ENCODE measurements at regions not wholly inside any gene's neighbourhood (a gene's known extent, or its start where the extent isn't known, plus 50 kb on each side); places are given as distances from the start of the nearest gene placed in this dataset.
"Not testable (repeated sequence)": the region's sequence is repeated elsewhere in the genome, so short reads cannot be mapped to it uniquely, and the experiment has no call there.

GRCh38 chr4:107562316-107562715 lies 157.7 kb downstream of the PAPSS1 start:
- peak; percentile 84 for DNase-seq (ENCODE audit: low spot score)

- DNase-seq (ENCODE audit: low spot score): no peak
Measured at GRCh38 chr4:107561481-107561880, 158.6 kb downstream of the PAPSS1 start.

GRCh38 chr4:107559653-107560052 lies 160.4 kb downstream of the PAPSS1 start:
- no peak for DNase-seq (ENCODE audit: low spot score)

GRCh38 chr4:107552306-107552705 lies 167.7 kb downstream of the PAPSS1 start:
- no peak for DNase-seq (ENCODE audit: low spot score)

DNA sequence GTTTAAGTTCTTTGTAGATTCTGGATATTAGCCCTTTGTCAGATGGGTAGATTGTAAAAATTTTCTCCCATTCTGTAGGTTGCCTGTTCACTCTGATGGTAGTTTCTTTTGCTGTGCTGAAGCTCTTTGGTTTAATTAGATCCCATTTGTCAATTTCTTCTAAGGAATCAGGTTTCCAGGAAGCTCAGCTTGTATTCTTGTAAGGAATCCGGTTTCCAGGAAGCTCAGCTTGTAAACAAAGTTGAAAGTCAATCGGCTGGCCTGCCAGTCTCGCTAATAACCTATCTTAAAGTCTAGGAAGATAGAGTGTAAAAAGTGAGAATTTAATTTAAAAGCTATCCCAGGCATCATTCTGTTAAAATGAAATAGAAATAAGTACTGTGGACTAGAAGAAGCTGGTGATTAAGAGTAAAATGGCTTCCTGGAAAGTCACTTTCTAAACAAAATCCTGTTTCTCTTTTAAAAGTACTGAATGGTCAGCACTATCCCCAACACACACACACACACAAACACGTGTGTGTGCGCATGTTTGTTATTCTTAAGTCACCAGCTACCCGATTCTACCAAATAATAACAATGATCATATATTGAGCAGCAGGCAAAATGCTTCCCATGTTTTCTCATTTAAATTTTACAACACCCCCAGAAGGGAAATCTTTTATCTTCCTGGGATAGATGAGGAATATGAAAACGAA lies 171.7 kb downstream of the PAPSS1 start:
- no peak for DNase-seq (ENCODE audit: low spot score)

- DNase-seq (ENCODE audit: low spot score): no peak
Measured at GRCh38 chr4:107546638-107547037, 173.4 kb downstream of the PAPSS1 start.

DNA sequence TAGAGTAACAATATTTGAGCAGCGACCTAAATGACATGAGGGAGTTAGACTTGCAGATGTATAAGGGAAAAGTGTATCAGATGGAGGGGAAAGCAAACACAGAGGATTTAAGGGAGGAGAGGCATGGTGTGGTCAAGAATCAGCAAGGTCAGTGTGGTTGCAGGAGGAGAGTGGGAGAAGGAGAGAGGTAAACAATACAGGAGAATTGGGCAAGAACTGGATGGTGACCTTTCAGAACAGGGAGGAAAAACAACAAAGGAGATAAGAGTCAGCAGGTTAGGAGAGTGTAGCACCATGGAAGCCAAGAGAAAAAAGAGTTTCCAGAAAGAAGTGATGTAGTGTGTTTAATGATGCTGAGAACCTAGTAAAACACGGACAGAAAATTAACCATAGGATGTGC lies 178.5 kb downstream of the PAPSS1 start:
- DNase-seq (ENCODE audit: low spot score): no peak

GRCh38 chr4:107531927-107532326 lies 188.1 kb downstream of the PAPSS1 start:
- DNase-seq (ENCODE audit: low spot score): no peak

- DNase-seq (ENCODE audit: low spot score): no peak
Measured at GRCh38 chr4:107520368-107520767, 199.7 kb downstream of the PAPSS1 start.

GRCh38 chr4:107519053-107519452 lies 201.0 kb downstream of the PAPSS1 start:
- peak; percentile 76 for DNase-seq (ENCODE audit: low spot score)

DNA sequence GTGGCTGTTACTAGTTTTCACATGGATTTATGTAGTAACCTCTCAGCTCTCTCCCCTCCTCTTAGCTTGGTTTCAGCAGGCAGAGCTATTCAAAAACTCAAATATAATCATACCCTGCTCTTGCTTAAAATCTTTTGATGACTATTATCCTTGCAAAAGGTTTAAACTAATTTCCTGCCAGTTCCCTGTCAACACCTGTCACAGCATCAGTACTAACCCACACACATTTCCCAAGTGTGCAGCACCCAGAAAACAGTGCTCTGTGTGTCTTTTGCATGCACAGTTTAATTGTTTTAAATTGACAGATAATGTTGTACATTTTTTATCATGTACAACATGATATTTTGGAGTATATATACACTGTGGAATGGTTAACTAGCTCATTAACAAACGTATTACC lies 202.0 kb downstream of the PAPSS1 start:
- DNase-seq (ENCODE audit: low spot score): no peak

GRCh38 chr4:107512549-107512948 lies 207.5 kb downstream of the PAPSS1 start:
- DNase-seq (ENCODE audit: low spot score): peak; percentile 61

- no peak for DNase-seq (ENCODE audit: low spot score)
Measured at GRCh38 chr4:107509615-107510014, 210.4 kb downstream of the PAPSS1 start.

GRCh38 chr4:107500551-107500950 lies 219.5 kb downstream of the PAPSS1 start:
- no peak for DNase-seq (ENCODE audit: low spot score)

DNA sequence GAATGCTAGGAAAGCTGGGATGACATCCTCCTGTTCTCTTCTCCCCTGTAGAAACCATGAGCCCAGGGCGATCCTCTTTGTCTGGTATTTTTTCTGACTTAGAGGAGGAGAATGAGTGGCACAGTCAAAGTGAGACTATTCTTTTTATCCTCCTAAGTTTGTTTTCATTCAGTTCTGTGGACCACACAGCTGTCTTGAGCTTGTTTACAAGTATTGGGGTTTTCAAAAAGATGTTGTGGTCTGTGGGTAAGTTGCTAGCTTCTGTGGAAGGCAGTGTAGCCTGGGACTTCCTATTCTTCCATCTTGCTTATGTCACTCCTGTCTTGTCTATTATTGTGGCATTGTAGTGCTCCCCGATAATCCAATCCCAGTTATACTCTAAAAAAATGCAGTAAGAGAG lies 223.0 kb downstream of the PAPSS1 start:
- DNase-seq (ENCODE audit: low spot score): no peak

DNA sequence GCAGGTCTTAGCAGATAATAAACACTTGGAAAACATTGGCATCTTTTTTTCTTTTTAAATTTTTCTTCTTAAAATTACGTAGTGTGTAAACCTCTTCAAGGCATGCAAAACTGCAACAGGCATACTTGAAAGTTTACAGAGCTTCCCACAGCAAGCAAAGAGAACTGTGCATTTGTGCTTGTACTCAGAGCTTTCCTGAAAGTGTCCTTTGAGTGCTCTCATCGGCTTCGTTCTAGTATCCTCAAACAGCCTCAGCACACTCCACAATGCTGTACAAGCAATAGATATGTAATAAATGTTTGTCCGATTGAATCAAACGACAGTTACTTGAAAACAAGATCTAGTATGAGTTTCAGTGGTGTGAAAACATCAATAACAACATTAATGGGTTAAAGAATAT lies 227.5 kb downstream of the PAPSS1 start:
- no peak for DNase-seq (ENCODE audit: low spot score)

GRCh38 chr4:107490116-107490515 lies 229.9 kb downstream of the PAPSS1 start:
- no peak for DNase-seq (ENCODE audit: low spot score)

DNA sequence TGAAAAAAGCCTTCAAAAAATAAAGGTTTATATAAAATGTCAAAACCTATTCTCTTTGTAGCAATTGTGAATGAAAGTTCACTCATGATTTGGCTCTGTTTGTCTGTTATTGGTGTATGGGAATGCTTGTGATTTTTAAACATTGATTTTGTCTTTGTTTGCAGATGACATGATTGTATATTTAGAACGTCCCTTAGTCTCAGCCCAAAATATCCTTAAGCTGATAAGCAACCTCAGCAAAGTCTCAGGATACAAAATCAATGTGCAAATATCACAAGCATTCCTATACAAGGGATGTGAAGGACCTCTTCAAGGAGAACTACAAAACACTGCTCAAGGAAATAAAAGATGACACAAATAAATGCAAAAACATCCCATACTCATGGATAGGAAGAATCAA lies 236.4 kb downstream of the PAPSS1 start:
- DNase-seq (ENCODE audit: low spot score): not testable (repeated sequence)

- DNase-seq (ENCODE audit: low spot score): no peak
Measured at GRCh38 chr4:107482546-107482945, 237.5 kb downstream of the PAPSS1 start.

DNA sequence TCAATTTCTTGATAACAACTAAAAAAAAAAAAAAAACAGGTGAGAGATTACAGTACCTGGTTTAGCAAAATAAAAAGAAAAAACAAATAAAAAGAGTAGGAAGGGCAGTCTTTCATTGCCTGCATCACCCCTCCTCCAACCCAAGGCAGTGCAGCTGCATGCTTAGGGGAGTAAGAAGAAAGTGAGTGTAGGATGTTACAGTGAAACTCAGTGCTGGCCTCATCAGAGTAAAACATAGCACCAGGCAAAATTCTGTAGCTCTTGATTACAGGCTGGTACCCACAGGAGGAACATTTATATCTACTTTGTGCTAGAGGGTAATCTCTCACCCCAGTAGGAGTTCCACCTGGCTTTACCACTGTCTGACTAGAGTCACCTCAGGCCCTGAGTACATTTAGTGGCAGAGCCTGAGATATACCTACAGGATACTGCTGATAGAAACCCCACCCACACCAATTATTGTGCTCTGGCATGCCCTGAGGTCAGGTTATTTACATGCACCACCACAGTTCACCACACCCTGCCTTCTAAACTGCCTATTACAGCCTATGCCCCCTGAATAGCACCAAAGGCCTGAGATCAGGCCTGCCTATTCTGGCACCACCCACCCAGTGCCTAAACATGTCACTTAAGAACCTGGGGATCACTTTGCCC lies 241.6 kb downstream of the PAPSS1 start:
- DNase-seq (ENCODE audit: low spot score): no peak

- DNase-seq (ENCODE audit: low spot score): no peak
Measured at GRCh38 chr4:107473126-107473525, 246.9 kb downstream of the PAPSS1 start.

- peak; percentile 30 for DNase-seq (ENCODE audit: low spot score)
Measured at GRCh38 chr4:107472265-107472948, 247.6 kb downstream of the PAPSS1 start.

- DNase-seq (ENCODE audit: low spot score): no peak
Measured at GRCh38 chr4:107470173-107470572, 249.9 kb downstream of the PAPSS1 start.

Measured in umbilical cord (tissue), 1 donor.